ENCODE measurements at regions not wholly inside any gene's neighbourhood (a gene's known extent, or its start where the extent isn't known, plus 50 kb on each side); places are given as distances from the start of the nearest gene placed in this dataset.
"Not testable (repeated sequence)": the region's sequence is repeated elsewhere in the genome, so short reads cannot be mapped to it uniquely, and the experiment has no call there.

- DNase-seq (ENCODE audit: low read depth in 2 of 2): no peak
Measured at GRCh38 chr17:74137416-74137815, 66.1 kb upstream of the RPL38 start.

- no peak for DNase-seq (ENCODE audit: low read depth in 2 of 2)
Measured at GRCh38 chr17:74139120-74139519, 64.4 kb upstream of the RPL38 start.

- no peak for DNase-seq (ENCODE audit: low read depth in 2 of 2)
Measured at GRCh38 chr17:74140282-74140681, 63.2 kb upstream of the RPL38 start.

- DNase-seq (ENCODE audit: low read depth in 2 of 2): no peak
Measured at GRCh38 chr17:74141612-74142011, 61.9 kb upstream of the RPL38 start.

- DNase-seq (ENCODE audit: low read depth in 2 of 2): not testable (repeated sequence)
Measured at GRCh38 chr17:74143318-74143717, 60.2 kb upstream of the RPL38 start.

GRCh38 chr17:74145756-74146155 lies 57.7 kb upstream of the RPL38 start:
- DNase-seq (ENCODE audit: low read depth in 2 of 2): no peak

- no peak for DNase-seq (ENCODE audit: low read depth in 2 of 2)
Measured at GRCh38 chr17:74146196-74146595, 57.3 kb upstream of the RPL38 start.

- DNase-seq (ENCODE audit: low read depth in 2 of 2): no peak
Measured at GRCh38 chr17:74147056-74147835, 56.2 kb upstream of the RPL38 start.

- DNase-seq (ENCODE audit: low read depth in 2 of 2): no peak
Measured at GRCh38 chr17:74147966-74148365, 55.5 kb upstream of the RPL38 start.

GRCh38 chr17:74148446-74148845 lies 55.0 kb upstream of the RPL38 start:
- DNase-seq (ENCODE audit: low read depth in 2 of 2): no peak

GRCh38 chr17:74148901-74149596 lies 54.4 kb upstream of the RPL38 start:
- no peak for DNase-seq (ENCODE audit: low read depth in 2 of 2)

- DNase-seq (ENCODE audit: low read depth in 2 of 2): no peak
Measured at GRCh38 chr17:74149597-74150427, 53.7 kb upstream of the RPL38 start.

- DNase-seq (ENCODE audit: low read depth in 2 of 2): no peak
Measured at GRCh38 chr17:74150428-74151025, 53.0 kb upstream of the RPL38 start.

- DNase-seq (ENCODE audit: low read depth in 2 of 2): no peak
Measured at GRCh38 chr17:74151551-74152315, 51.7 kb upstream of the RPL38 start.

- DNase-seq (ENCODE audit: low read depth in 2 of 2): no peak
Measured at GRCh38 chr17:74152591-74153455, 50.7 kb upstream of the RPL38 start.

- DNase-seq (ENCODE audit: low read depth in 2 of 2): no peak
Measured at GRCh38 chr17:74153456-74153810, 50.0 kb upstream of the RPL38 start.

Data from stimulated activated CD4-positive, alpha-beta T cell treated with anti-CD3 and anti-CD28 coated beads, Interleukin-1b, Interleukin-23, amount 100 ng/mL, for 4 hours (primary cell).